ENCODE measurements at regions not wholly inside any gene's neighbourhood (a gene's known extent, or its start where the extent isn't known, plus 50 kb on each side); places are given as distances from the start of the nearest gene placed in this dataset.
A peak's percentile ranks its signal among the peaks of the same experiment; 100 is the strongest.

DNA sequence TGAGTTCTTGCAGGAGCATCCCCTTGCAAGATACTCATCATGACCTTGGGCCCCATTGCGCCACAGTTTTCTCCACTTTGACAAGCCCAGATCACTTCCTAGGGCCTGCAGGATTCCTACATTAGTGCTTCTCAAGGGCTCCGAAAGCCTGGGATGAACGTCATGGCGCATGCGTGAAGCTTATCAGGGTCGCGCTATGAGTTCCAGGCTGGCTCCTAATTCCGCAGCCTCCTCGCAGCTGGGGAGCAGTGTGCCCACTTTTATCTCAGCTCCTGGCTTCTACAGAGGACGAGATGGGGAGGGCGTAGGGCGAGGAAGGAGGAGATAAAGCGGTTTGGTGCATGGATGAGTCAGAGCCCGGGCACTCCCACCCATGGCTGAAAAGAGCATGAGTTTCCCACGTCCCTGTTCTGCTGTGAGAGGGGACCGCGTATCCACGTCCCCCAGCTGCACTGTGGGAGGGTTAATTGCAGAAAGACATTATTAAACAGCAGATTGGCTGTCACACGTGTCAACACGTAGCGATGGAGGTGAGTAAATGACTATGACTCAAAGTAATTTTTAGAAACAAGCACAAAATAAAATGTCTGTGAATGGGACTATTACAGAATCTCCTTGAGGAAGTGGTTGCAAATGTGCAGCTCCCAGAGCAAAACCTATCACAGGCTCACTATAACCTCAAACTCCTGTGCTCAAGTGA is 72.9 kb upstream of the DSP start:
- peak; percentile 6 for DNase-seq (ENCODE audit: low spot score)

DNA sequence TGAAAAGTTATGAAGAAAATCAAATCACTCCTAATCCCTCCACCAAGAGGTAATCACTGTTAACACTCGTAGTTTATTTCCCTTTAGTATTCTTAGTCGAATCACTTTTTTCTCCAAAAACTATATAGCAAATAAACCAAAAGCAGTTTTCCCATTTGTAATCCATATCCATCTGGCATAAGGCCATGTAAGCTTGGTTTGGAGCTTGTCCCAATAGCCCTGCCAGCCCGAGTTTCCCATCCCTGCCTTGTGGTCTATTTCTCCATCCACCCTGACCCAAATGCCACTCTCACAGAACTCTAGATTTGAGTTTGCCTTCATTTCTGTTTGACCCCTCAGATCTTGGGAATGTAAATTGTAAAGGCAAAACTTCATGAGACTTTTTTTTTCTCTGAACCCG is 71.8 kb upstream of the DSP start:
- no peak for DNase-seq (ENCODE audit: low spot score)

- no peak for DNase-seq (ENCODE audit: low spot score)
Observed at GRCh38 chr6:7471171-7471570, 70.3 kb upstream of the DSP start.

DNA sequence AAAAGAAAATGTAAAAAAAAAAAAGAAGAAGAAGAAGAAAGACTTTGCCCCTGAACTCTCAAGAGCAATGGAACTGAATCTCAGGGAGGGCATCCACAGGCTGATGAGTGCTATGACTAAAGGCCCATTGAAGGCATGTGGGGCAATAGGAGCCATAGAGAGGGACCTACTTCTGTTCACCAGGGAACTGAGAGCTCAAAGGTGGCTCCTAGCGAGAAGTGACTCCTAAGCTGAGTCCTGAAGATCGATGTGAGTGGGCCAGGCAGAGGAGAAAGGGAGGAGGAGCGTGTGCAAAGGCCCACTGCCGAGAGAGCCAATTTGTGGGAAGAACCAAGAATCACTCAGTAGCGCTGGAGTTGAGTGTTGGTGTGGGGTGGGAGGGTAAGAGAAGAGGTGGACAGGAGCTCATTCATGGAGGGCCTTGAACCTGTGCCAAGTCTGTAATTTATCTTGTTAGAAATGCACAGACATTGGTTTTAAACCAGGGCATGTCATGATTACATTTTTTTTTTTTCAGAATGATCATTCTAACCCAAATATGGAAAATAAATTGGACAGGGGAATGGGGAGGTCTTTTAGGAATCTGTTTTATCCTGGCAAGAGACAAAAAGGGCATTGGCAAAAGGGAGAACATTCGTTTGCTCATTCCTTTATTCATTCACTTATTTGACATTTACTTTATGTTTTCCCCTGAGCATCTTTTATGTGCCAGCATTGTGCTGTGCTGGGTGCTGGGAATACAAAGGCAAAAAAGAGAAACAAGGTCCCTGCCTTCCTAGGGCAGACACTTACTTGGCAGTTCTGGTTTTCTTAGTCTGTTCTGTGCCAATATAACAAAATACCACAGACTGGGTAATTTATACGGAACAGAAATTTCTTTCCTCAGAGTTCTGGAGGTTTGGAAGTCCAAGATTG is 67.4 kb upstream of the DSP start:
- DNase-seq (ENCODE audit: low spot score) = no peak

- no peak for DNase-seq (ENCODE audit: low spot score)
Observed at GRCh38 chr6:7475081-7475480, 66.4 kb upstream of the DSP start.

GRCh38 chr6:7479801-7480266 is 61.6 kb upstream of the DSP start:
- DNase-seq (ENCODE audit: low spot score) = no peak

DNA sequence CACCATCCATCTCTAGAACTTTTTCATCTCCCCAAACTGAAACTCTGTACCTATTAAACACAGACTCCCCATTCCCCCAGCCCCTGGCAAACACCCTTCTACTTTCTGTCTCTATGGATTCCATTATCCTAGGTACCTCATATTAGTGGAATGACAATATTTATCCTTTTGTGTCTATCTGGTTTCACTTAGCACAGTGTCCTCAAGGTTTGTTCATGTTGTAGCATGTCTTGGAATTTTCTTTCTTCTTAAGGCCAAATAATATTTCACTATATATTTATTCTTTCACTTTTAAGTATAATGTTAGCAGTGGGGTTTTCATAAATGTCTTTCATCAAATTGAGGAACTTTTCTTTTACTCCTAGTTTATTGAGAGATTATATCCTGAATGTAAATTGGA is 56.8 kb upstream of the DSP start:
- no peak for DNase-seq (ENCODE audit: low spot score)

DNA sequence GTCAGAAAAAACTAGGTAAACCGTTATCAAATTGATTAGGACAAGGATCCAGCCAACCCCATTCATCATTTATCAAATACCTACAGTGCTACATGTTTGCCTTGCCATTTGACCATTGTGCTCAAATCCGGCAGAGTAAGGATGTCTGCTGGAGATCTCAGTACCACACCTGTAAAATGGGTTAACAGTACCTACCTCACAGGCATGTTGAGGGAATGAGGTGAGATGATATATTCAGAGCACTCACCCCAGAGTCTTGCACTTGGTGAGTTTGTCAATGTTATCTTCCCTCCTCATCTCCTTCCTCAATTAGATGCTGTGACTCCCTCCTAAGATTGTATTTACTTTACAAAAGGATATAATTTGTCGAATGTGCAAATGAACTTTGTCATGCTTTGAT is 54.5 kb upstream of the DSP start:
- no peak for DNase-seq (ENCODE audit: low spot score)

DNA sequence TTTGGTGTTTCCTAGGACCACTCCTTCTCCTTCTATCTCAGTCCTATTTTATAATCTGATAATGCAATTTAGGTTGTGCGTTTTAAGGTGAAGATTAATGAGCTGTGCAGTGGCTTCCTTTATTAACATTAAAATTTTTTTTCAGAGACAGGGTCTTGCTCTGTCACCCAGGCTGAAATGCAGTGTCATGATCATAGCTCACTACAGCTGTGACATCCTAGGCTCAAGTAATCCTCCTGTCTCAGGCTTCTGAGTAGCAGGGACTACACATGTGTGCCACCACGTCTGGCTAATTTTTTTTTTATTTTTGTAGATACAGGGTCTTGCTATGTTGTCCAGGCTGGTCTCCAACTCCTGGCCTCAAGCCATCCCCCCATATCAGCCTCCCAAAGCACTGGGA is 53.0 kb upstream of the DSP start:
- no peak for DNase-seq (ENCODE audit: low spot score)

DNA sequence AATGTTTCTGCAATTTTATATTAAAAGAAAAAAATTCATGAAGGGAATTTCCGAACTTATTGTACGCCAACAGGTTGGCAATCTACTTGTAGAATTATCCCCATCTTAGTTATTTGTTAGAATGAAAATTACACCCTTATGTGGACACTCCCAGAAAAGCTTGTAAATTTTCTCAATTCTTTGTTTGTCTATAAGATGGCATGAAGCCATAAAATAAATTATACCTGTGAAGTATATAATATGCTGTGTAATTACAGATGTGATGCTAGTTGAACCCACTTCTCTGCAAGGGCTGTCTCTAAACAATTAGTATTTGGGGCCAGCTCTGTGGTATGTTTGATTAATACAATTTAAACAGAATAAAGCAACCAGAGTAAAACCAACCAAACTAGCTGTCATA is 52.1 kb upstream of the DSP start:
- no peak for DNase-seq (ENCODE audit: low spot score)
